Activated naive CD8-positive, alpha-beta T cell treated with anti-CD3 and anti-CD28 coated beads, Interleukin-2, amount 50 U/mL, for 24 hours (primary cell): ENCODE measurements at regions not wholly inside any gene's neighbourhood (a gene's known extent, or its start where the extent isn't known, plus 50 kb on each side); places are given as distances from the start of the nearest gene placed in this dataset.
A peak's percentile ranks its signal among the peaks of the same experiment; 100 is the strongest.

Experiments
- ATAC-seq: fragments of 150-1000 bp; cut with Tn5 transposase; one replicate; pipeline ENCODE4 v1.10.0; 2021
- DNase-seq: peaks from one replicate; pipeline ENCODE4 v3.0.0; 2021
- H3K27ac Mint-ChIP-seq: one replicate; pipeline ENCODE4 v1.8.0; 2021; ENCODE audit warnings: mild to moderate bottlenecking, mixed read lengths
- H3K27me3 Mint-ChIP-seq: one replicate; pipeline ENCODE4 v1.8.0; 2021; ENCODE audit warnings: mixed read lengths
- H3K36me3 Mint-ChIP-seq: one replicate; pipeline ENCODE4 v1.8.0; 2021; ENCODE audit warnings: low read depth, mixed read lengths
- H3K4me1 Mint-ChIP-seq: one replicate; pipeline ENCODE4 v1.8.0; 2021; ENCODE audit warnings: mixed read lengths
- H3K4me3 Mint-ChIP-seq: one replicate; pipeline ENCODE4 v1.8.0; 2021; ENCODE audit warnings: mild to moderate bottlenecking, moderate library complexity, mixed read lengths
- H3K9me3 Mint-ChIP-seq: one replicate; pipeline ENCODE4 v1.8.0; 2021; ENCODE audit warnings: mixed read lengths

DNA sequence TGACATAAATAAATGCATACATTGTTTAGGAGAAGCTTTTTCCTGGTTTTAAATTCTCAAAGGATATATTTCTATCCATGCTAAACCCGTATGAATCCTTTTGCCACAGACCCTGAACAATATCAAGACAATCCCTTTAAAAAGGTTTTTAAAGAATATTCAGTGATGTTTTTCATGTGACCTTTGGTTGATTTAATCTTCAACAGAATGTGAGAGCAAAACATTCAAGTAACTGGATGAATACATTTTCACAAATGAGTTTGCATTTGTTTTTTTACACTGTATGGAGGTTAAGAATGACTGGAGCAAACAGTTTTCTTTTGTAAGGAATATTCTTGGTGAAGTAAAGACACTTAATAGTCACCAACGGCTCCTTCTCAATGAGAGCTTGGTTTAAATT is 139.4 kb upstream of the CWC22 start:
- no peak for DNase-seq
- Mint-ChIP-seq H3K4me1 (no peaks in the 10 kb centered on the region), H3K4me3 (no peak overlapping the region), H3K27ac (no peak overlapping the region), H3K9me3 (no peaks in the 10 kb centered on the region), H3K27me3 (peaks cover 9% of the 10 kb centered on the region), H3K36me3 (no peaks in the 10 kb centered on the region)
- no peak for ATAC-seq

DNA sequence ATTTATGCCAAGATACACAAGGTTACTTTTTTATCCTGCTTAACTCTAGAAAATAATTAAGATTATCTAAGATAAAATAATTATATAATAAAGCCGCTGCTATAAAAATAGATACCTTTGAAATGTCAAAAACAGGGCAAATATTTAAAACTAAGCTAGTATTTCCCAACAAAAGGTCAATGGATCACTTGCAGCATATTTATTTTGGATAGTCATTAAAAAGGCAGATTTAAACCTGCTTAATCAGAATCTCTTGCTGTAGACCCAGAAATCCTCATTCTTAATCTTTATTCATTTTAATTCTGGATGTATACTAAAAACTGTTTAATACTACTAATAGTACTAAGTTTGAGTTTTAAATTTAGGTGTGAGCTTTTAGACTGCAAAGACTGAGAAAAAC is 139.0 kb upstream of the CWC22 start:
- DNase-seq (no peak), ATAC-seq (no peak)
- no peaks in the 10 kb centered on the region for H3K4me1 Mint-ChIP-seq
- H3K27ac Mint-ChIP-seq: no peak overlapping the region
- H3K9me3 Mint-ChIP-seq: no peaks in the 10 kb centered on the region
- no peak overlapping the region for H3K4me3 Mint-ChIP-seq
- no peaks in the 10 kb centered on the region for H3K36me3 Mint-ChIP-seq
- H3K27me3 Mint-ChIP-seq: peaks cover 9% of the 10 kb centered on the region

- ATAC-seq: no peak
- no peak for DNase-seq
- Mint-ChIP-seq H3K9me3 (no peaks in the 10 kb centered on the region), H3K4me1 (no peaks in the 10 kb centered on the region), H3K27me3 (peaks cover 9% of the 10 kb centered on the region), H3K4me3 (no peak overlapping the region), H3K36me3 (no peaks in the 10 kb centered on the region), H3K27ac (no peak overlapping the region)
Measured at GRCh38 chr2:180145163-180145562, 138.1 kb upstream of the CWC22 start.

DNA sequence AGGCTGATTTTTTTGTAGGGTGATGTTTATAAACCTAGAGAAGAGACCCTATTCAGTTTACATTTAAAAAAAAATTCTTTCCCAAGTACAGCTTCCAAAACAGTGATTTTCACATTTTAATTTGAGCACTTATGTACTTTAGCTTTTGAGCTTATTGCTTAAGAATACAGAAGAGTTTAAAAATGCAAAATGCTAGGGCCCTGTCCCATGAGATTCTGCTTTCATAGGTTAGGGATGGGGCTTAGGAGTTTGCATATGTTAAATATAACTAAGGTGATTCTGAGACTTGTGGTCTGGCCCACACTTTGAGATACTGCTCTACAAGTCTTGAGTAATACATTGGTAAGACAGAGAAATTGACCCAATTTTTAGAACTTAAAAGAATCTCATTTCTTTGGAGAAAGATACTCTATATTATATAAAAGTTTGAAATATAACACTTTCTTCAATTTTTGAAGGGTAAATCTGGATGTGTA is 137.3 kb upstream of the CWC22 start:
- H3K27me3 Mint-ChIP-seq: peaks cover 9% of the 10 kb centered on the region
- H3K27ac Mint-ChIP-seq: no peak overlapping the region
- H3K4me1 Mint-ChIP-seq: no peaks in the 10 kb centered on the region
- H3K9me3 Mint-ChIP-seq: no peaks in the 10 kb centered on the region
- ATAC-seq (no peak), DNase-seq (no peak)
- no peak overlapping the region for H3K4me3 Mint-ChIP-seq
- H3K36me3 Mint-ChIP-seq: no peaks in the 10 kb centered on the region

DNA sequence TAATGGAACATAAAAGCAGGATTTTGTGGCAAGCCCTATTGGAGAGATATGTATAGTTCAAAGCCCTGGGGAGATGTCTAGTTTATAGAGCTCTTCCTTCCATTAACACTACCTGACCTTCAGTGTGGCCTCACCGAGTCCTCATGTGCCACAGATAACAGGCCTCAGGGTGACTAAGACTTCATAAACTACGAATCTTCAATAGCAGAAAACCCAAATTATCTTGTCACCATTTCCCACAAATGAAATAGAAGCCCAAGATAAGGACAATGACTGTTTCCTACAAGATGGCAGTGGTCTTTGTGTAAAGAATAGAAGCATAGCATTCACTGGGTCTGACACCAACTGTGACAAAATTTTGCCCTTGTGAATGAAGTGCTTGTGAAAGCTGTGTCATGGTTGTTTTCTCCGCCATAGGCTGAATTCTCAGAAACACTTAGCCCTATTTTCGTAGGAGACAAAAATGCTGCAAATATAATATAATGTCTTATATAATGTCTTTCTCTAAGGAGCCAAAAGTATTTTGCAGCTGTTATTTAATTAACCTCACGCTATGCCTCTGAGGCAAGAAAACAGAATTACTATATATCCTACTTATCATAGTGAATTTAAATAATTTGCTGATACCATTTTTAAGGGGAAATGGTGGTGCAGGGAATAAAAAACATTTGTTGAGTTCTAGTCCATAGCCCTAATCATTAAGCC is 136.7 kb upstream of the CWC22 start:
- Mint-ChIP-seq H3K4me1 (no peaks in the 10 kb centered on the region), H3K36me3 (no peaks in the 10 kb centered on the region), H3K27ac (no peak overlapping the region), H3K27me3 (peaks cover 9% of the 10 kb centered on the region), H3K9me3 (no peaks in the 10 kb centered on the region), H3K4me3 (no peak overlapping the region)
- DNase-seq (no peak), ATAC-seq (no peak)

DNA sequence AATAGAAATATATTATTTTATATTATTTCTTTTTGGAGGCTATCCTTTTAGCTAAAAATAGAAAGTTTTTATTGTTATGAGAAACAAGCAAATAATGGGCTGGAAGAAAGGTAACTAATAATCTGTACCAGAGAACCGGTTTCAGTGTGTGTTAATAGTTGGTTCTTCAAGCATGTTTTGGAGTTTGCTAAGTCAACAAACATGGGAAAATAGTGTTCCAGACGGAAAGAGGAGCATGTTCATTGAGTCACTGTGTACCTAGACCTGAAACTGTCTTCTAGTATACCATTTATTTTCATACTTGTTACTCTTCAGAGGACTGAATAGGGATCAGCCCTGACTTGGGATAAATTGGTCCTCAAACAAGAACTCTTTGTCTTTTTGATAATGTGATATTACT is 134.5 kb upstream of the CWC22 start:
- Mint-ChIP-seq H3K36me3 (no peaks in the 10 kb centered on the region), H3K27me3 (peaks cover 2% of the 10 kb centered on the region), H3K9me3 (no peaks in the 10 kb centered on the region), H3K4me3 (no peak overlapping the region), H3K4me1 (no peaks in the 10 kb centered on the region), H3K27ac (no peak overlapping the region)
- DNase-seq (no peak), ATAC-seq (no peak)

- Mint-ChIP-seq H3K27me3 (peaks cover 12% of the 10 kb centered on the region), H3K27ac (no peak overlapping the region), H3K36me3 (no peaks in the 10 kb centered on the region)
Measured at GRCh38 chr2:180133736-180134135, 126.6 kb upstream of the CWC22 start.

GRCh38 chr2:180130403-180130802 is 123.3 kb upstream of the CWC22 start:
- H3K4me1 Mint-ChIP-seq: no peaks in the 10 kb centered on the region
- DNase-seq: no peak
- no peaks in the 10 kb centered on the region for H3K36me3 Mint-ChIP-seq
- H3K9me3 Mint-ChIP-seq: peaks cover 5% of the 10 kb centered on the region
- ATAC-seq: no peak
- no peak overlapping the region for H3K4me3 Mint-ChIP-seq
- H3K27me3 Mint-ChIP-seq: peaks cover 14% of the 10 kb centered on the region
- H3K27ac Mint-ChIP-seq: no peak overlapping the region

More at GRCh38 chr2:180133736-180134135, 126.6 kb upstream of the CWC22 start:
- DNase-seq: no peak
- Mint-ChIP-seq H3K9me3 (peaks cover 5% of the 10 kb centered on the region), H3K4me3 (no peak overlapping the region), H3K4me1 (no peaks in the 10 kb centered on the region)
- no peak for ATAC-seq

DNA sequence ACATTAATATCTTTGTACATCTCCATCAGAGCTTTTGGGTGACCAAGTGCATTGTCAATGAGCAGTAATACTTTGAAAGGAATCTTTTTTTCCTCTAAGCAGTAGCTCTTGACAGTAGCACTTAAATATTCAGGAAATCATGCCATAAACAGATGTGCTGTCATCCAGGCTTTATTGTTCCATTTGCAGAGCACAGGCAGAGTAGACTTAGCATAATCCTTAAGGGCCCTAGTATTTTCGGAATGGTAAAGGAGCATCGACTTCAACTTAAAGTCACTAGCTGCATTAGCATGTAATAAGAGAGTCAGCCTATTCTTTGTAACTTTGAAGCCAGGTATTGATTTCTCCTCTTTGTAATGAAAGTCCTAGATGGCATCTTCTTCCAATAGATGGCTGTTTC is 121.8 kb upstream of the CWC22 start:
- Mint-ChIP-seq H3K36me3 (no peaks in the 10 kb centered on the region), H3K27ac (no peak overlapping the region), H3K4me3 (no peak overlapping the region), H3K27me3 (peaks cover 12% of the 10 kb centered on the region), H3K4me1 (no peaks in the 10 kb centered on the region), H3K9me3 (peaks cover 5% of the 10 kb centered on the region)
- DNase-seq: no peak
- ATAC-seq: no peak

DNA sequence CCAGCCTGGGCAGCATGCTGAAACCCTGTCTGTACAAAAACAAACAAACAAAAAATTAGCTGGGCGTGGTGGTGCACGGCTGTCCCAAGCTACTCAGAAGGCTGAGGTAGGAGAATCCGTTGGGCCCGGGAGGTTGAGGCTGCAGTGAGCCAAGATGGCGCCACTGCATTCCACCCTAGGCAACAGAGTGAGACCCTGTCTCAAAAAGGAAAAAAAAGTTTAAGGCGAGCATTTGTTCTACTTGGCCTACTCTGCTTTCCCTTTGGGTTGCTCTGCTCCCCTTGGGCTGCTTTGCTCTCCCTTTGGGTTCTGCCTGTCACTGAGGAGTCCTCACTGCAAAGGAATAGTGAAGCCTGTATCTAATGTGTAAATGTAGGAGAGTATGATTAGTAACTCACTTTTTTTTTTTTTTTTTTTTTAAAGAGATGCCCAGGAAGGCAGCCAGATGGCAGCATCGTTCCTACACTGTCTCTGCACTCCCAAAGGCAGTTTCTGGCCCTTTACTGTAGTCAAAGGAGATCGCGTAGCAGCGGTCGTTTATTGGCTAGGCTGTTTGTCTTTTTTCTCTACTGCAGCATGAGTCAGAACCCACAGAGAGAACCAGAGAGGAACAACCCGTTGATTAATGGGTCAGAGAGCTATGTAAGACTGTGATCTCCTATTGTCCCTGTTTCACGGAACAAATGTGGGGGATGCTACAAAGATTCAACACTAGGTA is 118.3 kb upstream of the CWC22 start:
- Mint-ChIP-seq H3K36me3 (no peaks in the 10 kb centered on the region), H3K4me3 (no peak overlapping the region), H3K4me1 (no peaks in the 10 kb centered on the region), H3K9me3 (no peaks in the 10 kb centered on the region), H3K27me3 (peaks cover 3% of the 10 kb centered on the region), H3K27ac (no peak overlapping the region)
- peak; percentile 82 for ATAC-seq
- DNase-seq: peak; percentile 16

DNA sequence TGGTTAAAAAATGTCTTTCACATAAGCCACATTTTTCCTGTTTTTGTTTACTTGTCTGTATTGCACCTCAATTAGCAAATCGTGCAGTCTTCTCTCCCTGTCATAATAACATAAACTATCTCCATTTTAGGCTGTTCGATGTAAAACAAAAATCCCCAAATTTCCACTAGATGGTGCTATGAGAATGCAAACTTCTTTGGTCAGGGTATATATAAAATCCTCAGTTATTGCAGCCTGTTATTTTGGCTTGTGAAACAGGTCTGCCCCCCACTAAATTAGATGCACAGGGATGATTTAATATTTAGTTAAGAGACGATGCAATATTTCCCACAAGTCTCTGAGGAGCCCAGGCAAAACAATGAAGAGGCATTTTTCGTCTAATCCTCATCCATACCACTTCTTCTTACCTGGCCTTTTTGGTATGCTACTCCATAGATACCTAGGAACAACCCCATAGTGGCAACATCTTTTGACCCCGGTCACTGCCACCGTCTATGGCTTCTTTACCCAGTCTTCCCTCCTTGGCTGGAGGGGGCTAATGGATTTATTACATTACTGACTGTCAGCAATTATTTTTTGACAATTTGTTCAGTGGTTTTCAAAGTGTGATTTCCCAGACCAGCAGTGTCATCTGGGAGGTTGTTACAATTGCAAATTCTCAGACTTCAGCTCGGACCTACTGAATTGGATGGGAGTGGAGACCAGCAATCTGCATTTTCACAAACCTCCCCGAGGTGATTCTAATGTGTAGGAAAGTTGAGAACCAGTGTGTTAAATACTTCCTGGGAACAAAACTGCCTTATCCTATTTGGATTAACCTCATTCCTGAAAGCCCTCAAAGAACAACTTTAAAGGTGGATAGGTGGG is 117.4 kb upstream of the CWC22 start:
- DNase-seq (no peak), ATAC-seq (no peak)
- peaks cover 2% of the 10 kb centered on the region for H3K27me3 Mint-ChIP-seq
- no peaks in the 10 kb centered on the region for H3K4me1 Mint-ChIP-seq
- H3K4me3 Mint-ChIP-seq: no peak overlapping the region
- no peaks in the 10 kb centered on the region for H3K9me3 Mint-ChIP-seq
- no peak overlapping the region for H3K27ac Mint-ChIP-seq
- no peaks in the 10 kb centered on the region for H3K36me3 Mint-ChIP-seq

DNA sequence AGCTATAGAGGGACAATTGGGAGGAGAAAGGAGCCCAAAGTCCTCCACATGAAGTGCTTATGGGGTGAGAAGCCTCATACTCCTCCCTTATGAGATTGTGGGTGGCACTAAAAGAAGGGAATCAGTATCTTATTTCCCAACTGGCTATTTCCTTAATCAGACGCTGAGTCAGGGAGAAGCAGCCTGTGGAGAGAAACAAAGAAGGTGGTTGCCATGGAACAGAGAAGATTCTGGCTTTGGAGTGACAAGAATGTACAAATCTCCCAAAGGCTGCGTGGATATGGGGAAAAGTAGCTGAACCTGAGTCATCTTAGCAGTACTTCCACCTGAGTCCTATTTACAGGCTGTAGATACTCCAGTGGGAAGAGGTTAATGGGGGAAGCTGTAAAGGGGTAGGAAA is 115.8 kb upstream of the CWC22 start:
- Mint-ChIP-seq H3K9me3 (no peaks in the 10 kb centered on the region), H3K4me3 (no peak overlapping the region), H3K4me1 (no peaks in the 10 kb centered on the region), H3K27me3 (peaks cover 2% of the 10 kb centered on the region), H3K36me3 (no peaks in the 10 kb centered on the region), H3K27ac (no peak overlapping the region)
- DNase-seq: no peak
- no peak for ATAC-seq

- H3K4me1 Mint-ChIP-seq: no peaks in the 10 kb centered on the region
- H3K4me3 Mint-ChIP-seq: no peak overlapping the region
- H3K27me3 Mint-ChIP-seq: peaks cover 2% of the 10 kb centered on the region
- ATAC-seq (no peak), DNase-seq (no peak)
- H3K36me3 Mint-ChIP-seq: no peaks in the 10 kb centered on the region
- no peak overlapping the region for H3K27ac Mint-ChIP-seq
- H3K9me3 Mint-ChIP-seq: no peaks in the 10 kb centered on the region
Measured at GRCh38 chr2:180115675-180116074, 108.6 kb upstream of the CWC22 start.

- Mint-ChIP-seq H3K27me3 (peaks cover 2% of the 10 kb centered on the region), H3K36me3 (no peaks in the 10 kb centered on the region), H3K4me1 (no peaks in the 10 kb centered on the region), H3K9me3 (no peaks in the 10 kb centered on the region), H3K27ac (no peak overlapping the region), H3K4me3 (no peak overlapping the region)
- DNase-seq (no peak), ATAC-seq (no peak)
Measured at GRCh38 chr2:180115269-180115668, 108.2 kb upstream of the CWC22 start.

DNA sequence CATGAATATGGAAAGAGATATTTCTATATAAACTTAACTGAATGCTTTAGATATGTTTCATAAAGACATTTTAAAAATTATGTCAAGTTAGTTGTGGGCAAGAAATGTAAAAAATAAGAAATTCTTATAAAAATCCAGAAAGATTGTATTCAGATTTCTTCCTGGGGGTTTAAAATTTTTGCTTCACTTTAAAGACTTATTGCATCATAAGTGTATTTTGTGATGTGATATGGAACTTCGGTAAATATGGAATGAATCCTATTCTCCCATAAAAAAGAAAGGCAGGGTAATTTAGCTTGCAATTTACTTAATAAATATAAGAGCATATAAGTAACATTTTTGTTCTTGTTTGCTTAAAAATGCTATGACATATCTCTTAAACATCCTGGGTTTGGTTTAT is 104.8 kb upstream of the CWC22 start:
- Mint-ChIP-seq H3K4me3 (no peak overlapping the region), H3K36me3 (no peaks in the 10 kb centered on the region), H3K9me3 (no peaks in the 10 kb centered on the region), H3K27me3 (peaks cover 7% of the 10 kb centered on the region), H3K27ac (no peak overlapping the region), H3K4me1 (no peaks in the 10 kb centered on the region)
- ATAC-seq (no peak), DNase-seq (no peak)
